HG03175 (cell line): ENCODE measurements at regions not wholly inside any gene's neighbourhood (a gene's known extent, or its start where the extent isn't known, plus 50 kb on each side); places are given as distances from the start of the nearest gene placed in this dataset.

Experiments used
- ATAC-seq: cut with Tn5 transposase; IDR thresholded peaks from one replicate; pipeline ENCODE4 v1.9.1; 2021; ENCODE audit warnings: mild to moderate bottlenecking, moderate library complexity; ENCODE audit not compliant: unreplicated experiment

DNA sequence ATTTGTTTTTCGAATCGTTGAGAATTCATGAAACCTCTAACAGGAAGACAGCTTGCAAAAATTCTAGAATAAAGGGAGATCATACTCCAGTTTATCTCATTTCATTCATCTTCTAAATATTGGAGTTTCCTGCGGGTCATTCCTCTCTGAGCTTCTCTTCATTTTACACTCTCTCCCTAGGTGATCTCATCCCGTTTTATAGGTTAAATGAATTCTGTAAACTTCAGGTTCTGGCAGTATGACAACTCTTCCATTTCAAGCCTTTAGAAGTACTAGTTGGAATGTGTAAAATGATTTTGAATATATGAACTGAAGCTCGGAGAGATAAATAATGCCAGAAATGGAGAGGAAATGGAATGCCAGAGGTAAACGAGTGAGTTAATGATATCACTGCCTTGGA, 312.4 kb downstream of the METTL4 start:
- ATAC-seq, result no peak

DNA sequence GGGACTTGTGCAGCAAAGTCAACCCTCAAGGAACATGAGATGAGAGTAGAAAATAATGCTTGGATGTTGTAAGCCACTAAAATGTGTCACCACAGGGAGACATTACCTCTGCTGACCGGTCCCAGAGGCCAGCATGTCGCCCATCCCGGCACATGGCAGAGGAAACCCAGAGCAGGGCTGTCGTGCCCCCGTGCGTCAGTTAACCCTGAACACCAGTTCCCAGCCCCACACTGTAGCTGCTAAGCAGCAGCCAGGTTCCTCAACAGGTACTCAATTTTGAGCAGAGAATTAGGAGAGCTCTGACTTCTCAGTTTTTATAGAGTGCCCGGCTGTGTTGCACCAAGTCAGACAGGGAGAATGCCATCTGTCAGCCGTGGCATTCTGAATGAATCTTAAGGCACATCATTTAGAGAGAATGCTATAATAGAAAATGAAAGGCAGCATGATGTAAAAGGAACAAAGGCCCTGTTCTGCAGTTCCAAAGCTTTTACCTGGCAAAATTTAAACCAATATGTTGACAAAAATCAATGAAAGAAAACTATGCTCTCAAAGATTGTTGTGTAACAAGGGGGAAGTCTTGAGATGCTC, 307.9 kb downstream of the METTL4 start:
- ATAC-seq, result no peak

DNA sequence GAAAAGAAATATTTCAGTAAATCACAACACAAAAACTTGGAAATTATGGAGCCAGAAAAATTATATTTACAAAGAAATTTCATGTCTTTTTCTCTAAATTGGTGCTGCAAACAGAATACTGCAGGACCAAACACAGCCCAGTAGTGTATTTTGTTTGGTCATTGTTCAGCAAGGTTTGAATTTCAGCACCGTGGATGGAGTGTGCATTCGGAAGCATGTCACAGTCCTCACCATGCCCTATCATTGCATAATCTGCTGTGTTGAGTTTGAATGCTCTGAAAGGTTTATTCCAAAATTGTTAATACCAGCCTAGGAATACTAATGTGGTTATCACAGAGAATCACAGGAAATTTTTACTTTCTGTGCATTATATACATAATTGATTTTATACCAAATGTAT, 296.7 kb downstream of the METTL4 start:
- no peak for ATAC-seq

- no peak for ATAC-seq
These were observed 290.2 kb downstream of the METTL4 start for GRCh38 chr18:2281086-2281485.

DNA sequence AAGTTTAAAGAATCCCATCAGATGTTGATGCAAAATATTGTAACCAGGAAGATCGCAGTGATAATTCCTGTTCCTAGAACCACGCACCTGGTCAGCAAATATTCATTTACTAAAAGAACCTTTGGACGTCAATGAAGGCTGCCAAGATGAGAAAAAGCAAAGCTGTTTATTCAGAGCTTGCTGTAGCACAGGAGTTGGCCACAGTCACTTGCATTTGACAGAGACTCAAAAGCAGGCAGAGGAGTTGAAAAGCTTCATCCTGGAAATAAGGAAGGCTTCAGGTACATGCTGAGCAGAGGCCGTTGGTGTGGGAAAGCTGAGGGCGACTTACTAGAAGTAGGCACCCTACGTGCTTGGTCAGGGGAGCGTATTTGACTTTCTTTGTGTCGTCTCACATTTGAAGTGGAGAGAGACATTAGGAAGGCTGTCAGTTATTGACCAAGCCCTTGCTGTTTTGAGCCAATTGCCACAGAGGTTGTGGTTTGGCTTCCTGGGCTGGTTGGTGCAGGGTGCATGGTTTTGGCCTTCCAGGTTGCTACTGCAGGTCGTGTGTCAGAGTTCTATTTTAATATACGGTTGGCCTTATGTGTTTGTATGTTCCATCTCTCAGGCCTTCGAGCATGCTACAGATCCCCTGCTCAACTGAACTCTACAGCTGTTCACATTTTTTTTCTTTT, 289.6 kb downstream of the METTL4 start:
- no peak for ATAC-seq

GRCh38 chr18:2293109-2293839, 278.0 kb downstream of the METTL4 start:
- ATAC-seq, result no peak

- ATAC-seq, result no peak
These were observed 270.0 kb downstream of the METTL4 start for GRCh38 chr18:2301316-2301715.

GRCh38 chr18:2302012-2302411, 269.3 kb downstream of the METTL4 start:
- ATAC-seq, result no peak

- no peak for ATAC-seq
These were observed 268.4 kb downstream of the METTL4 start for GRCh38 chr18:2302628-2303516.

DNA sequence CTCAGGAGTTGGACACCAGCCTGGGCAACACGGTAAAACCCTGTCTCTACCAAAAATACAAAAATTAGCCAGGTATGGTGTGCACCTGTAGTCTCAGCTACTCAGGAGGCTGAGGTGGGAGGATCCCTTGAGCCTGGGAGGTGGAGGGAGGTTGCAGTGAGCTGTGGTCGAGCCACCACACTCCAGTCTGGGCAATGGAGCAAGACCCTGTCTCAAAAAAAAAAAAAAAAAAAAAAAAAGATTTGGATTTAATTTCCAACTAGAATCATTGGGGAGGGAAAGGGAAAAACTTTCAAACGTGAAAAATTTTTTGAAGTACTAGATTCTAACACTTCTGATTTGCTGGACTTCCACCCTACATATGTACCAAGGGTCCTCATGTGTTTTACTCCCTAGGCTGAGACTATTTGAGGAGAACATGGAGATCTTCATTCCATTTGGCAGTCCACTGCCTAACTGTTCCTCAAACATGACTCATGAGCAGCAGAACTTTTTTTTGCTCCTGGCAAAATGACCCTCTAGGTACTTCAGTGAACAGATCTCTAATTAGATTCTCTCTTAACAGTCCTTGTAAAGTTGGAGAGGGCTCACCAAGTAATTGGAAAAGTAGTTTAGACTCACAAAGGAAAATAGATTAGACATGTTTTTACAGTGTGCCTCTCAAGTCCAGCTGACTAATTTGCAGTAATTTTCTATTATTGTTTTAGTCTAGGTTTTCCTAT, 267.6 kb downstream of the METTL4 start:
- ATAC-seq, result no peak

DNA sequence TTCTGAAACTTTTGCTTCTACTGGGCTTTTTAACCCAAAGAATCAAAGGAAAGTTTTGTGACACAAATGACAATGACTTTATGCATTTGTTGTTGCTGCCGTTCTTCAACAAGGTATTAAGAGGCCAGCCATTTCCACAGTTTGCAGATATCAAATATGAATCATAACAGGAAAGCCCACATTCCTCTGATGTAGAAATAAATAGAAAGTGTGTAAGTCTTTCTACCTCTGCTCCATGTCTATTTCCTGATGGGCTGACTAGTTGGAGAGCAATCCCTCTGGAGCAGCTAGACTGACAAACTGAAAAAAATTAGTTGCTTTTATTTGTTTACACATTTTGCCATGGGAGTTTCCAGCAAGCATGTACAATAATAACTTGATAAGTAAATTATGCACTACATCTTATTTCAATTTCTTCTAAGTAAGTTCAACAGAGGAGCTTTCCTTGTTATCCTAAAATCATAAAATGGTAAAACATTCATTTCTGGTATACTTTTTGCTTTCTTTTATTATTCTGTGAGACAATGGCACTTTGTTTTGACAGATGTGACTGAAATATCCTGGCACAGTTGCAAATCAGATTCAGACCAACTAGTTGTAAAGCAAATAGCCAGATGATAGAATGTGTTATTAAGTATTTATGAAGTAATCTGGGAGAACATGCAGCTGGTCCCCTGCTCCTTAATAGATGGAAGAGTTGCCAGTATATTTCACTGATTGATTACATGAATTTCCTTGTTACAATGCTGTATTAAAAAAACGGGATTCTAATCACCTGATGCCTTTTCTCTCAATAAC, 266.7 kb downstream of the METTL4 start:
- no peak for ATAC-seq

DNA sequence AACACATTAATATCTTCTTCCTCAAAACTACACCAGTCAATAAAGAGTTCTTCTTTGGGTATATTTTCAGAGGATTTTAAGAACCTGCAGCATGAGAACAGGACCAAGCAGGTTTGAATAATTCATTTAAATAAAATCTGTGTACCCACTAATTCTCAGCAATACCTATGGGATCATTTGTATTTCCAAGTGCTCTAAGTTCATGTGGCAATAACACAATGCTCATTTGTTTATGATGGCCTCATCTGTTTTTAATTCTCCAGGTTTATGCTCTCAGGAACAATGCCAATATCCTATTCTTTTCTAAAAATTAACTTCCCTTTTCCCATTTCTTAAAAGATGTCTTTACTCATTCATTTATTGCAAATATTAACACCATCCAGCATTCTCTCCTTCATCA, 264.7 kb downstream of the METTL4 start:
- ATAC-seq, result no peak

DNA sequence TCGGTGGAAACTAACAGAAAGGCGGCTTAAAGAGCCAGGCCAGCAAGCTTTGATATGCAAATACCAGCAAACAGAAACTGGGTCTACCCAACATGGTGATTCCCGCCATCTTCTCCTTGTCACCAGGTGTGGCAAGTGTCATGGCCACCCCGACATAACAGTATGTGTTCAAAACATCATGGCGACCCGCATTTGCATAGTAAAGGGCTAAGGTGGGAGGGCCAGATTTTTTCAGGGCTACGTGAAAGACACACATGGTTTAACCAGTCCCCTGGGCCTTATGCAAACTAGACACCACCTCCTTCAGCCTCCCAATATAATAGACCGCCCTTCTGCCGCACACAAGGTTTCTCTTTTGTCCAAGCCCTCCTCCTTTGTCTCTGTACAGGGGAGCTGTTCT, 260.4 kb downstream of the METTL4 start:
- ATAC-seq, result no peak

- peak; percentile 88 for ATAC-seq
These were observed 258.9 kb downstream of the METTL4 start for GRCh38 chr18:2312440-2312839.

DNA sequence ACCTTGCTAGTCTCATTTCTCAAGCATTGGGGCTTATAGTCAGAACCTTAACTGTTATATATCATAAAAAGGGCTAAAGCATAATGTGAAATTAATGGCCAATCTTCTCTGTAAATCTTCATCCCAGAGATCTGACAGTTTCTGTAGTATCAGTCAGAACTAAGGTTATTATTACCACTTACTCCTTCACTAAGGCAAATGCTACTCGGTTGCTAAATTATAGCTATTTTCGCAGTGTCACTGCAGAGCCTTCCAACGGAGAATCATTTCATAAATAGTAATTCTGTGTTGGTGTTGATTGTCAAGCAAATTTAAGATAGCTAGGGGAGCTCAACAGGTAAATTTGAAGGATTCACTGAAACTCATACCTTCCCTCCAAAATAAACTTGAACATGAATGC, 258.0 kb downstream of the METTL4 start:
- ATAC-seq, result no peak

- ATAC-seq, result no peak
These were observed 255.1 kb downstream of the METTL4 start for GRCh38 chr18:2316082-2316750.

DNA sequence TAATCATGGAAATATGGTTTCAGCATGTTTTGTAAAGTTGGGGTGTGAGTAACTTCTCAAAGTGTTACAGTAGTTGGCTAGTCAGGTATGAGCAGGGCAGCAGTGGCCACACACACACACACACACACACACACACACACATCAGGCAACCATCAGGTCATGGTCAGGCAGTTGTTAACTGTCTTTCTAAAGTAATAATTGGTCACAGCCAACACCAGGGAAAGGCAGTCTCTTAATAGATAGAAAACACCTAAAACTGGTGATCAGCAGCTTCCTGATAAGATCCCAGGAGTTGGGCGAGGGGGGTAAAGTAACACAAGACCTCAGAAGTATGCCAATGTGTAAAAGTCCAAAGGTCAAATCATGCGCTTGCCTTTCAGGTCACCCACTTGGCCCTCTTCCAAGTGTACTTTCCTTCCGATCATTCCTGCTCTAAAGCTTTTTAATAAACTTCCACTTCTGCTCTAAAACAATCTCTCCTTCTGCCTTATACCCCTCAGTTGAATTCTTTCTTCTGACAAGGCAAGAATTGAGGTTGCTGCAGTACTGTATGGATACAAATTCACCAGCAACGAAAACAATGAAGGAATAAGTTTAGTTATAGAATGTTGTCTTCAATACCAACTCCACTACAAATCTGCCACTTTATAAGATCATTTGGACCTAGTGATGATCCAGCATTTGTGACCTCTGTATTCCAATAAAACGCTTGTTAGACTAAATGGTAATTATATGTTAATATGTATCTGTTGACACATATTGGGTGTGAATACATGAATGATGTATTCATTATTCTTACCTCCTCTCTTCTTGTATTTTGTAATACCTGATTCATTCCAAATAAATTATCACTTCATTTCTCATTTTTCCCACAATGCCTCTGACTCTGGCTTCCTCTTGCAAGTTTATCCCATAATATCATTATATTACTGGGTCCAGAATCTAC, 254.3 kb downstream of the METTL4 start:
- ATAC-seq, result no peak

GRCh38 chr18:2324459-2324858, 246.8 kb downstream of the METTL4 start:
- no peak for ATAC-seq
